HG03342 (cell line): ENCODE measurements at regions not wholly inside any gene's neighbourhood (a gene's known extent, or its start where the extent isn't known, plus 50 kb on each side); places are given as distances from the start of the nearest gene placed in this dataset.
"Not testable (repeated sequence)": the region's sequence is repeated elsewhere in the genome, so short reads cannot be mapped to it uniquely, and the experiment has no call there.

Experiments used
- ATAC-seq: cut with Tn5 transposase; IDR thresholded peaks from one replicate; pipeline ENCODE4 v1.9.1; 2021; ENCODE audit warnings: mild to moderate bottlenecking, moderate library complexity; ENCODE audit not compliant: unreplicated experiment

DNA sequence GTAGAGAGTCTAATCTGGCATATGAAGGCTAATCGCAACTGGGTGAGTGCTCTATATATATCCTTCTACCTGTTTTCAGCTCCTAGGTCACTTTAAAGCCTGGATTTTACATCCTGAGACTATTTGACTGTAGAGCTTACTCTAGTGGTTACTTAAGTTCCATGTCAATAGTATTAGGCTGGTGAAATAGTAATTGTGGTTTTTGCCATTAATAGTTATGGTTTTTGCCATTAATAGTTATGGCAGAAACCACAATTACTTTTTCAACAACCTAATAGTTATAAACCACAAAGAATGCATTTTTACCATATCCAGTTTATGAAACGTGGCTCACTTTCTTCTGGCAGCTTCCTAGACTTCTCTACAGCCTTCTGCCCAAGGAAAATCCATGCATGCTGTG lies 263.1 kb upstream of the KIAA1217 start:
- no peak for ATAC-seq

DNA sequence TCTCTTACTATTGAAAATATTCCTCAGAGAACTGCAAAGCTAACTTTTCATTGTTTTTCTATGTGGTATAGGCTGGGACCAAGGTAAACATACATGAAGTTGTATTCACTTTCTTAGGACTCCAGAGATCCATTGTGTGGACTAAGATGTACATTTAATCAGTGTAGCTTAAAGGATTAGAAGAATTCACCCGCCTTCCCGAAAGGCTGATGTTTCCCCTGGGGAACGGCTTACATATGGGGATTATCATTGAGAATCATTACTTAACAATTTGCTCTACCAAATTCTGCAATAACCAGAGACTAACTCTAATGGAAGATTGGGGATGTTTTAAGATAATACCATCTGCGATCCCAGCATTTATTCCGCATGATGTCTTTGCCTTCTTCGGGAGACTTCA lies 257.1 kb upstream of the KIAA1217 start:
- no peak for ATAC-seq

DNA sequence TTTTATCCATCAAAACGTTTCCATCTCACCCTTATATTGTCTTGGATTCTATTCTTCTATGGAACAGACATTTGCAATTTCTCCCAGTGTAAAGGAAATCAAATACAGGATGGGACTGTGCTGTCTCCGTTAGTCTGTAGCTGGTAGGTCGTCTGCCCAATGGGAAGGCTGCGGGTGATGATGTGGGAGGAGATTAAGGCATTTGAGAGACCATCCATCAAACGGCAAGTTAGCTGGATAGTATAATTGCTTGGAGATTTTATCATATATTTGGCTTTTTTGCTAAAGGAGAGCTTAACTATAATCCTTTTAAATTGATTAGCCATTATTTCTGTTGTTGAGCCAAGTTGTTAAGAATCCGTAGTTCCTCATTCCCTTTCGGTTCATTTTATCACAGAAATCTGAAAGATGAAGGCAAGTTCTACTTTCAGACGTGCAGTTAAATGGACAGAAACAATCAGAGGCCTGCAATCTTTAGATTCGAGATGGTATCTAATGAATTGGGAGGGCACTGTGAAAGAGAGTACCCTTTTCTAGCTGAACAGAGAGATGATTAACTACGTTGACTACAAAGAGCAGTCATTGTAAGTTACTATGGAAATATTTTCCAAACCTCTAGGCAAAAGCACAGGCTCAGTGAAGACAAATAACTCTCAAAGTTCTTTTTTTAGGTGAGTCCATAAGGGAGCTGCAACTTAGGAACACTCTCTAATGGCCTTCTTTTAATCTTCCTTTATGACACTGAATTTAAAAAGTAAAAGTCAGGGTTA lies 253.3 kb upstream of the KIAA1217 start:
- no peak for ATAC-seq

DNA sequence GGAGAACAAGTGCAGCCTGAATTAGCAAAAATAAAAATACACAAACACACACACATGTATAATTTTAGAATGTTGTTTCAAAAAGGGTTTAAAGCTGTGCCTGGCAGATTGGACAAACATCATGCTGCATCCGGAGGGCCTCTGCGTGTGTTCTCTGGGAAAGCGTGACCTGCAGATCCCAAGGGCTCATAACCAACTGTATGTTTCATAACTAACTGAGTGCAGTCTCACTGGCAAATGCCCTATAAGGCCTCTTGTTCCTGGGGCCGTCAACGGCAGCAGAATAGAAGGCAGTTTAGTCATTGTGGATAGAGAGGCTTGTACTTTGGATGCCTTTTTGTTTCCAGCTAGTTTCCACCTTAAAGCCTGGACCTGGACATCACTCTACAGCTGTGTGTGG lies 243.8 kb upstream of the KIAA1217 start:
- ATAC-seq, result no peak

DNA sequence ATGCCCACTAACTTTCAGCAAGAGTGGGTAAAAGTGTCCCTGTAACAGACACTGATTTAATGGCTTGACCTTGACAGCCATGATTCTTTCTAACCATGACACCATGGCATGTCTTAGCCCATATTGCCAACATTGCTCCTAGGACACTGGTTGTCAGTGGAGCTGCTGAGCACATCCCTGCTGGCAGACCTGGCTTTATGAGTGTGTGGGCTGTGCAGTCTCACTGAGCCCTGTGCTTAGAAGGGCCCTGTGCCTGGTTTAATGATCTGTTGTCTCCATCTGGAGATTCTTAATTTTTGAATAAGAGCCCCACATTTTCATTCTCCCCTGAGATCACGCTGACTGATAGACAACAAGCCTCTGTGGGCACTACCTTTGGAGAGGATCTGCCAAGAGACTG lies 243.1 kb upstream of the KIAA1217 start:
- ATAC-seq, result no peak

DNA sequence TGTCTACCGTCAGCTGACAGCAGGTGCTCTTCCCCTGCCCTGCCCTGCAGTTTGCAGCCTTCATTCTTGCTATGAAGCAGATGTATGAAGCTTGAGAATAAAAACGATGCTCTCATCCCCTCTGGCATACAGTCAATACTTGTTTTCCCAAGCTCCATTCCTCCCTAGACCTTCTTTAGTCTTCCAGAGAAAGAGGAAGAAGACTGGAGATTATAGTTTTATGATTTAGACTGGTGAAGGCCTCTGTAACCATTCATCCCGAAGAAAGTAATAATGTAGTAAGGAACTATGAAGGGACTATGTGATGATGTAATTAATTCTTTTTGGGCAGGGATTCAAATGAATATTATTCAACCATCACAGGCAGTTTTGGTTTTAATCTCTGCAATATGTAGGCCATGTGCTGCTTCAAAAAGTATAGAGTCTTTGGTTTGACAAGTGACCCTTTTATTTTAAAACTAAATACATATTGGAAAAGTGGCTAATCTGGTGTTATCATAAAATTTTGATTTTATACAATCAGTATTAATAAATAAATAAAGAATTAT lies 242.4 kb upstream of the KIAA1217 start:
- no peak for ATAC-seq

DNA sequence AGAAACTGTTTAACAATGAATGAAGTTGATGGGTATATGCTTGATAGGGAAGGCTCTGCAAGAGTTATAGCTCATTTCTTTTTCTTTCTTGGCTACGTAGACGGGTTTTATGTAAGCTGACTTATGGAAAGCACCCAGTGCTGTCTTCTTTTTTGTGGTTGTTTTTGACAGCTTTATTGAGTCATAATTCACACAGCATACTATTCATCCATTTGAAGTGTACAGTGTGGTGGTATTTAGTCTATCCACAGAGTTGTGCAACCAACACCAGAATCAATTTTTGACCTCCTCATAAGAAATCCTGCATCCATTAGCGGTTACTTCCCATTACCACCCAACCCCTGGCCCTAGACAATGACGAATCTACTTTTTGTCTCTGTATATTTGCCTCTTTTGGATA lies 240.6 kb upstream of the KIAA1217 start:
- ATAC-seq, result no peak

DNA sequence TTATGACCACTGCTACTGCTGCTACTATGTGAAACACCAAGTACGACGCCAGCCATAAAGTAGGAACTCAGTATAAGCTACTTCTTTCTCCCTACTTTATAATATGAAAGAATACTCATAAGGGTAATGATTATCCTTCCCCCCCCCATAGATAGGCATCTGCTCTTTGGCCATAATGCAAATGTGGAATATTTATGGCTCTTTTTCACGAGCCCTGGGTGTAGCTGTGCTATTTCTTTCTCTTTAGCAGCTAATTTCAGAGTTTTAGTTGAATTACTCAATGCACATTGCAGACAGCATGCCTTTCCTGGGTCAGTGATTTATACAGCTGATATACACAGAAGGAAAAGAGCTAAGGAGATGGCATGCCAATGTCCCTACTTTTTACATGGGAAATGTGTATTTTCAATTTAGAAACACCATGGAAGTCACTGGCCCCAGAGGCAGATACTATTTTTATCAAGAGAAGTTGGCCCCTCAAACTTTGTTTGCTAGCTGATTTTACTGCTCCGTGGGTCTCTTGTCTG lies 234.1 kb upstream of the KIAA1217 start:
- no peak for ATAC-seq

DNA sequence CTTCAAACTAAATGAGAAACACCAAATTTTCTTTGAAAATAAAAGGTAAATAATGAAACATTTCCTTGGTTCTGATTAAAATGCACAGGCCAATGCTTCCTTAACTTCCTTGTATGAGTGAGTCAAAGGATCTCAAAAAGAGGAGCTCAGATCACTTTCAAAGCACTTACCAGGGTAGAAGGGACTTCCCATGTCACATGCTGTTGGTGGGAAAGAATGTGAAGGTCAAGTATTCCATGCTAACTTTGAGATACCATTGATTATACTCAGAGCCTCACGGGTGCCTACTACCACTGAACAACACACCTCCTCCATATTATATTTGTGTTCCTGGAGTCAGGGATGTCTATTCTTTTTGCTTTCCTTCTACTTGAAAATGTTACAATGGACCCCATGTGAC lies 233.5 kb upstream of the KIAA1217 start:
- no peak for ATAC-seq

DNA sequence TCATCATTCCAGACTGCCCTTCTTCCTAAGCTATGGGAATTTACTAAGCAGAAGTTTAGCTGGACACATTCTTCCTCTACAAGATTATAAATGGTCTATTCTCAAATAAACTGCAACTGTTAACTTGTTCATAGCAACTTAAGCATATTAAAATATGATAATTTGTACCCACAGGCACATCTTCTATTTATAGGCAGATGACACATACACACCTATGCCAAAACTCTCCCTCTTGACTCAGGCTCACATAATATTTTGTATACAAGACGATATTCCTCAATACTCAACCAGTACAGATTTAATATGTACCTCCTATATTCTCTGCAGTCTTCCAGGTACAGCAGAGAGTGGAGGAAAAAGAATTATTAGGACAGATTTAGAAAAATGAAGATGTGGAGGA lies 232.7 kb upstream of the KIAA1217 start:
- ATAC-seq, result no peak

DNA sequence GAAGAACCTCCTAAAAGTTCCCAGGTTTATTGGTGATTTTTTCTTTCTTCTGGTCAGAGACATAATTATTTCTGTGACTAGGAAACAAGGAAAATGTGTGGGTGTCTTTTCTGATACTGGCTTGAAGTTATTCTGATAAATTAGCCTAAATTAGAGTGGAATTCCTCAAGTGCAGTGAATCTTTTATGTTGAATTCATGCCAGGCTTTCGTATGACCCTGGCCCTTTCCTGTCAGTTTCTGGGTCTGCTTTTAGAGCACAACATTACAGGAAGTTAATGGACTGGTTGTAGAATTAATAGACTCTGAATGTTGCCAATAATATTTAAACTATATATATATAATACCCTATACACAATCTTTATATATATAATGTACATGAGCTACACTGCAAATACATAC lies 230.6 kb upstream of the KIAA1217 start:
- ATAC-seq, result no peak

DNA sequence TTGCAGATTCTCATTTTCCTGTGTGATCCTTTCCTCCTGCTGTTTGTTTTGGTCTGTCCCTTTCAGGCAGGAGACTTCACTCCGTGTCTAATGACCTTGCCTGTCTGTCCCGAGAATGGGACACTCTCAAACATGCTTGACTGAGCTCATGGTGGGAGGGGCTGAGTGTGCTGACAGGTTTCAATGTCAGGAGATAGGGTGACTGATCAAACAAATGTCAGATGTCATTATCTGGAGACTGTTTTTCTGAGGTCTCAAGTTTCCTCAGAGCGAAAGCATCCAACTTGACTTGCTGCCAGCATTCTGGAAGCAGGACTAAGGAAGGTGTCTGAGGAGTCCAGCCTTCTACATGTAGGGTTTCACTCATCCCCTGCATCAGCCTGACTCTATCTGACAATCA lies 228.8 kb upstream of the KIAA1217 start:
- no peak for ATAC-seq

DNA sequence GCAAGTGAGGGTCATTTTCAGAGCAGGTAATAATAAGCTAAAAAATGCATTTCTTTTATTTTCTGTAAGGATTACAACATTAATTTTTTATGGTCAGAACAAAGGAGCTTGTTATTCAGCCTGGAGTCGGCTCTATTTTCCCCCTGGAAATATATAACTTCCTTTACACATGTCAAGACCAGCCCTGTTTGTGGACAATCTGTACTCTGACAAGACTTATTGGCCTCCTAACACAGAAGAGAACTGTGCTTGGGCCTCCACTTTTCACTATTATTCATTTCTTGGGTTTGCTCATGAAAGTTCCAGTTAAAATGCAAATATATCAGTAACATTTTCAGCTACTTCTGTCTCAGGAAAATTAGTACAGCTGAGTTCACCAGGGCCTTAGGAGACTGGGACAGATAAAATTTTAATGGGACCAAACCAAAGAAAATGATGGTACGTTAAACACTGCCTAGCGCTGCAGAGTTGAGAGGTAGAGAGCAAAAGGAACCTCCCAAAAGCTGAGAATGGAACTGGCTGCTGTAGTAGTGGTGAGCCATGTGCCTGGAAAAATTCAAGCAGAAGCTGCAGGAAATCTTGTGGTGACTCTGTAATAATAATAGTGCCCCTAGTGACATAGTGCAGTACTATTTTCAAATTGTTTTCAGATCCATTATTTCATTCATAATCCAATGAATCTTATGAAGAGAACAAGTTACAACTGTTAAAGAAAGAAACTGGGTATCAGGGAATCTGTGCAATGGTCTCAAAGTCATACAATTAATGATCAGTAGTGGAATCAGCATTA lies 227.2 kb upstream of the KIAA1217 start:
- no peak for ATAC-seq

DNA sequence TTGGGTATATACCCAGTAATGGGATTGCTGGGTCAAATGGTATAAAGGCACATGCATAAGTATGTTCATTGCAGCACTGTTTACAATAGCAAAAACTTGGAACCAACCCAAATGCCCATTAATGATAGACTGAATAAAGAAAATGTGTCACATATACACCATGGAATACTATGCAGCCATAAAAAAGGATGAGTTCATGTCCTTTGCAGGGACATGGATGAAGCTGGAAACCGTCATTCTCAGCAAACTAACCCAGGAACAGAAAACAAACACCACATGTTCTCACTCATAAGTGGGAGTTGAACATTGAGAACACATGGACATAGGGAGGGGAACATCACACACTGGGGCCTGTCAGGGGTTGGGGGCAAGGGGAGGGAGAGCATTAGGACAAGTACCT lies 224.5 kb upstream of the KIAA1217 start:
- ATAC-seq, result not testable (repeated sequence)

DNA sequence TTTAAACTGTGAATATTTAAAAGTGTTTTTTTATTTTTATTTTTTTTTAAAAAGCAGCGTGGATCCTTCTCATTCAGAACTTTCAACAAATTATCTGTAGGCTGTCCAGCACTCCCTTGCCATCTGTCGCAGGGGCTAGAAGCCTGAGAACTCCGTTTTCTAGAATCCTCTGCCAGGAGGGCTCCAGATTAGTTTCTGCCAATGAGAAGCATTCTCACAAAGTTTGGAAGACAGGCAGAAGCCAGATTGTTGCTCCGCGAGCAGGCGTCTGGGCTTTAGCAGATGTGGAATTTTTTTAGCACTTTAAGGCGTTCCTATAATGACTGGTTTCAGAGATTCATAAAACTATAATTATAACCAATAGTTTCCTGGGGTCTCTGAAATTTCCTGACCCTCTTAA lies 220.9 kb upstream of the KIAA1217 start:
- ATAC-seq, result no peak

DNA sequence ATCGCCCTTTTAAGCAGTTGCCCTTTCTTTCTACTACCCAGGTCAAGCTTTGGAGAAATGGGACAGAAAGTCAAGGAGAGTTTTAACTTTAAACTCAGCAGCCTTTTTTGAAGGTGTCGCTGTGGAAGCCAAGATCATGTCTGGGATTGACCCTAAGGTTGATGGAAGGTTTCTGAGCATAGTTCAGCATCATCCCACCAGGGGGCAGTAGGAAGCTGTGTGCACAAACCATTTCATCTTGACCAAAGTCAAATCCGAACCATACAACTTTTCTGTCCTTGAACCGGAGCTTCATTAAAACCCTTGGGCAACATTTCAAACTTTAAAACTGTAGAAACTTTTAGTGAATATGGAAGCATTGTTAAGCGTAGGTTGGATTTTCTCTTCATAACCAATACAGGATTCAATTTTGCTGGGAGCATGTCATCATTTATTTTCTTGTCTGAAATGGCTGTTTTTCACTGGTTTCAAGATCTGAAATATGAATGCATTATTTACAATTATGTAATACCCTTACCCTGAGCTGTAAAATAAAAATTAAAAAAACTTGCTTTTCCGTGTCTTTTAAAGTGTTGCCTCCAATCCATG lies 214.4 kb upstream of the KIAA1217 start:
- ATAC-seq, result no peak

DNA sequence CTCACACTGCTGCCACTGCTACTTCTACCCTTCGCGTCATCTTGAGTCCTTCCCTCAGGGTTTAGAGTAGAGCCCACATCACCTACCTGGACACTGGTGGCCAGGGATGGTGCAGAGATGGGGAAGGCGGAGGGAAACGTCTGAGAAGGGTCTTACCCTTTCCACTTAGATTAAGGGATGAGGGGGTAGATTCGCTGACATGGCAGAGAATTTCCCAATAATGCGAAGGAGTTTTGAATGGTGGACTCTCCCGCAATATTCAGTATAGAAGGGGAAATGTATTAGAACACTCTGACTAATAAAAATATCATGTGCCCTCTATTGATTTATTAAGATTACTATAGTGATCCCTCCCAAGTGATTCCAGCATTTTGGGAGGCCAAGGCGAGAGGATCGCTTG lies 209.5 kb upstream of the KIAA1217 start:
- no peak for ATAC-seq

DNA sequence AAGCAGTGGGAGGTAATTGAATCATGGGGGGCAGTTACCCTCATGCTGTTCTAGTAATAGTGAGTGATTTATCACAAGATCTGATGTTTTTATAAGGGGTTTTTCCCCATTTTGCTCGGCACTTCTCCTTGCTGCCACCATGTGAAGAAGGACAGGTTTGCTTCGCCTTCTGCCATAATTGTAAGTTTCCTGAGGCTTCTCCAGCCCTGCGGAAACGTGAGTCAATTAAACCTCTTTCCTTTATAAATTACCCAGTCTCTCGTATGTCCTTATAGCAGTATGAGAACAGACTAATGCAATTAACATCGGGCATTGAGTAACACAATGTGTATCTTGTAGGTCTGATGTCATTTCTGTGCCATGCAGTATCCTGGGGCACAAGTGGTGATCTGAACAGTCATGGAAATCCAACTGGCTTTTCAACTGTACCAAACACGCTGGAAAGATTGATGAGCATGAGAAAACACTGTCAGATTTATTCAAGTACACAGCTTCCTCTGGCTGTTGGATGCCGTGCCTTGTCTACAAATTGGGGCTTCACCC lies 208.6 kb upstream of the KIAA1217 start:
- no peak for ATAC-seq

DNA sequence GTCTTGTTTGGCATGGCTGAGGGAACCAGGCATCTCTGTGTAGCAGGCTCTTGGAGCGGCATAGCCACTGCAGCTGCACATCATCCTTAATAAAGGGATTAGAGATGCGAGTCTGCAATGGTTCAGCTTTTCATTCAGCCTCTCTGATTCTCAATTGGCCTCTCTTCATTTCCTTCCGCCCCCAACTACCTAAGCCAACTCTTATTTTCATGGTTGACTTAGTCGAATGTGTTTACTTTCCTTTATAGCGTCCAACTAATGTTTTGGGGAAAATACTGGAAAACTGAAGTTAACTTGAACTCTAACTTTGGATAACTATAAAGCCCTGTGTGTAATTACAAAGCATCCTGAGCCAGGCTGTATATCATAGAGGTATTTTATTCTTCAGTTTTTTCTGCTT lies 202.2 kb upstream of the KIAA1217 start:
- ATAC-seq, result no peak

DNA sequence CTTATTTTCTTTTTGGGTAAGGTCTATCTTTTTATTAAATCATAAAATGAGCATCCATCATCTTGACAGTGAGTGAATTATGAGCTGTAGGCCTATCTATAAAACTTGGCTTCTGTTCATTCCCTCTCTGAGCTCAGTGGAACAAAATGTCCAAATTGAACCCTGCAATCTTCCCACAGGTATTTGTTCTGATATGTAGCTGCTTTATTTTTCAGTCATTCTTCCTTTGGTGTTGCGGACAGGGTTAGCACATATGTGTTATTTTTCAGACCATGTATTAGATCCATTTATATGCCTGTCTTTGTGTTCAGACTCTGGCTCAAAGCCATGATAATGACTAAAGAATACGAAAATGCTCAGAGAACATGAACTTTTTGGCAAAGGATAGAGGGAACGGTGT lies 201.6 kb upstream of the KIAA1217 start:
- no peak for ATAC-seq
